HepG2 (cell line): ENCODE measurements at regions not wholly inside any gene's neighbourhood (a gene's known extent, or its start where the extent isn't known, plus 50 kb on each side); places are given as distances from the start of the nearest gene placed in this dataset.

Experiments used
- ATAC-seq: fragments of 200-7000 bp; cut with Tn5 transposase; 3 replicates; pipeline ENCODE4 v1.9.1; 2020; ENCODE audit warnings: mild to moderate bottlenecking, moderate library complexity
- BruUV-seq: library from RNA; stranded (reverse); fragments of 400-500 nt; replicated peaks from 2 replicates; lab custom pipeline; 2021; lab: Mats Ljungman, UMichigan
- CTCF ChIA-PET: fragments of 300-600 bp; formaldehyde crosslinking; extraction: SDS; loops from one replicate; lab custom pipeline; 2021; ENCODE audit warnings: low total read pairs, inconsistent platforms, low intra/inter-chr PET ratio; lab: Yijun Ruan, JAX
- POLR2A ChIA-PET: fragments of 350-600 bp; sonication (Branson Sonifier 250); formaldehyde crosslinking; loops from one replicate; lab custom pipeline; 2020; ENCODE audit warnings: antibody characterized with exemption, inconsistent platforms; lab: Yijun Ruan, JAX
- DNase-seq: peaks from one replicate; pipeline ENCODE4 v3.0.0-alpha.2; 2015; ENCODE audit warnings: low spot score
- FAIRE-seq: peaks from 3 replicates; lab custom pipeline; 2011; peaks lifted over from hg19 to GRCh38; lab: Jason Lieb, UNC
- H2AFZ ChIP-seq: one replicate; pipeline ENCODE4 v1.6.1; 2011; ENCODE audit warnings: low read length, inconsistent platforms
- H3K27ac ChIP-seq: fragments of 300-600 bp; 3 replicates; pipeline ENCODE4 v1.8.0; 2011; ENCODE audit warnings: mixed run types, mild to moderate bottlenecking, mixed read lengths, low read length, inconsistent platforms; ENCODE audit not compliant: insufficient read depth; ENCODE audit errors: extremely low read length
- H3K27me3 ChIP-seq, 2 experiments: fragments of 200-600 bp in 1 of 2; 2 replicates in 1 of 2; 3 replicates in 1 of 2; pipeline versions ENCODE4 v1.6.0 to v1.8.0; 2011; ENCODE audit warnings: low read length in 2 of 2, mild to moderate bottlenecking in 2 of 2, moderate library complexity in 2 of 2, inconsistent platforms in 1 of 2; ENCODE audit not compliant: insufficient read depth in 2 of 2, control insufficient read depth in 1 of 2
- H3K36me3 ChIP-seq, 2 experiments: fragments of 200-600 bp in 1 of 2; replicated peaks in 1 of 2; 2 replicates in 1 of 2; 3 replicates in 1 of 2; pipeline versions ENCODE4 v1.5.1 to v1.8.0; 2011; ENCODE audit warnings: low read length in 2 of 2, inconsistent platforms in 1 of 2; ENCODE audit not compliant: insufficient read depth in 2 of 2, control insufficient read depth in 1 of 2
- H3K4me1 ChIP-seq: 2 replicates; pipeline ENCODE4 v1.5.1; 2012; ENCODE audit warnings: low read length, inconsistent platforms; ENCODE audit not compliant: insufficient read depth
- H3K4me2 ChIP-seq: 2 replicates; pipeline ENCODE4 v1.6.0; 2011; ENCODE audit warnings: low read depth, low read length, inconsistent platforms
- H3K4me3 ChIP-seq, 3 experiments: fragments of 200-600 bp in 1 of 3; sonication (generic), shearing (Covaris generic) in 1 of 3; replicated peaks in 1 of 3; 2 replicates each; pipeline ENCODE4 v1.5.1; 2011 to 2016; ENCODE audit warnings: low read length in 3 of 3, inconsistent platforms in 2 of 3, low read depth in 2 of 3, mild to moderate bottlenecking in 2 of 3, control low read depth in 1 of 3, mixed read lengths in 1 of 3; ENCODE audit not compliant: insufficient read depth in 1 of 3
- H3K79me2 ChIP-seq: one replicate; pipeline ENCODE4 v1.6.1; 2011; ENCODE audit warnings: low read length, inconsistent platforms; ENCODE audit not compliant: insufficient read depth
- H3K9ac ChIP-seq: 2 replicates; pipeline ENCODE4 v1.6.0; 2011; ENCODE audit warnings: mild to moderate bottlenecking, low read depth, low read length, inconsistent platforms; ENCODE audit not compliant: insufficient read depth
- H3K9me3 ChIP-seq: 2 replicates; pipeline ENCODE4 v1.5.1; 2012; ENCODE audit warnings: mild to moderate bottlenecking, low read length
- H4K20me1 ChIP-seq: 2 replicates; pipeline ENCODE4 v1.6.0; 2011; ENCODE audit warnings: inconsistent platforms, mild to moderate bottlenecking, low read length, moderate library complexity; ENCODE audit not compliant: insufficient read depth
- ADNP ChIP-seq: sonication (generic); formaldehyde crosslinking; IDR thresholded peaks from 2 replicates; pipeline ENCODE4 v1.4.0; 2020; ENCODE audit warnings: missing genetic modification reagents
- ATF5 ChIP-seq: sonication (generic); formaldehyde crosslinking; IDR thresholded peaks from 2 replicates; pipeline ENCODE4 v1.4.0; 2020; ENCODE audit warnings: mild to moderate bottlenecking, low read depth, missing genetic modification reagents
- E2F1 ChIP-seq: sonication (generic); formaldehyde crosslinking; IDR thresholded peaks from 2 replicates; pipeline ENCODE4 v1.5.0; 2020; ENCODE audit warnings: missing genetic modification reagents
- HDAC6 ChIP-seq: fragments of 200-600 bp; sonication (generic); IDR thresholded peaks from 2 replicates; pipeline ENCODE4 v1.7.0; 2017; ENCODE audit warnings: mild to moderate bottlenecking, antibody characterized with exemption, low read length, low read depth
- NFE2L1 ChIP-seq: sonication (generic); formaldehyde crosslinking; IDR thresholded peaks from 2 replicates; pipeline ENCODE4 v1.4.0; 2020; ENCODE audit warnings: missing genetic modification reagents, mild to moderate bottlenecking, borderline replicate concordance
- SMARCE1 ChIP-seq: fragments of 450-650 bp; IDR thresholded peaks from 2 replicates; pipeline ENCODE4 v1.6.1; 2017; ENCODE audit warnings: borderline replicate concordance
- SYNCRIP ChIP-seq: fragments of 200-400 bp; formaldehyde crosslinking; IDR thresholded peaks from 2 replicates; pipeline ENCODE4 v1.6.1; 2018; ENCODE audit warnings: mild to moderate bottlenecking, low read depth, low read length; ENCODE audit not compliant: insufficient read depth
- ZNF260 ChIP-seq: sonication (generic); formaldehyde crosslinking; IDR thresholded peaks from 2 replicates; pipeline ENCODE4 v1.4.0; 2020; ENCODE audit warnings: missing genetic modification reagents, low read depth, mild to moderate bottlenecking, borderline replicate concordance
- WGBS: methylation state at CpG from one replicate; pipeline ENCODE4 v1.1.6; 2017; ENCODE audit warnings: low lambda C conversion rate; 5-methylcytosine and 5-hydroxymethylcytosine counted together
- in situ Hi-C: cut with HindIII; loops from 2 replicates; pipeline ENCODE4 v1.10.0; 2017; ENCODE audit warnings: low pct_unique_long_range_greater_than_20kb; ENCODE audit not compliant: extremely low pct_ligation_motif_present
- intact Hi-C: fragments of 100-400 bp; cut with micrococcal nuclease; formaldehyde crosslinking; loops from one replicate; pipeline ENCODE4 v1.10.0; 2022; ENCODE audit not compliant: unreplicated experiment
- TF ChIP-seq, protein P1 (sequence below): sonication (generic); formaldehyde crosslinking; IDR thresholded peaks from 2 replicates; pipeline ENCODE4 v1.4.0; 2020; ENCODE audit warnings: mild to moderate bottlenecking, missing genetic modification reagents

GRCh38 chr18:41153871-41154270 is 801.2 kb upstream of the PIK3C3 start (continued):
- no peak for TF ChIP-seq E2F1 (CRISPR knock-in tag)

GRCh38 chr18:41150316-41150715 is 804.7 kb upstream of the PIK3C3 start:
- H3K9me3 ChIP-seq, result no peaks in the 10 kb centered on the region
- no peak for DNase-seq
- in situ Hi-C loops (no loop called here), intact Hi-C loops (no loop called here)
- H3K27ac ChIP-seq, result no peak overlapping the region
- FAIRE-seq, result no peak
- ATAC-seq, result no peak
- POLR2A ChIA-PET, result no interaction called here
- H2AFZ ChIP-seq, result no peak overlapping the region
- no peaks in the 10 kb centered on the region for H3K4me1 ChIP-seq
- BruUV-seq, result no TSS peak
- TF ChIP-seq, protein P1, sequence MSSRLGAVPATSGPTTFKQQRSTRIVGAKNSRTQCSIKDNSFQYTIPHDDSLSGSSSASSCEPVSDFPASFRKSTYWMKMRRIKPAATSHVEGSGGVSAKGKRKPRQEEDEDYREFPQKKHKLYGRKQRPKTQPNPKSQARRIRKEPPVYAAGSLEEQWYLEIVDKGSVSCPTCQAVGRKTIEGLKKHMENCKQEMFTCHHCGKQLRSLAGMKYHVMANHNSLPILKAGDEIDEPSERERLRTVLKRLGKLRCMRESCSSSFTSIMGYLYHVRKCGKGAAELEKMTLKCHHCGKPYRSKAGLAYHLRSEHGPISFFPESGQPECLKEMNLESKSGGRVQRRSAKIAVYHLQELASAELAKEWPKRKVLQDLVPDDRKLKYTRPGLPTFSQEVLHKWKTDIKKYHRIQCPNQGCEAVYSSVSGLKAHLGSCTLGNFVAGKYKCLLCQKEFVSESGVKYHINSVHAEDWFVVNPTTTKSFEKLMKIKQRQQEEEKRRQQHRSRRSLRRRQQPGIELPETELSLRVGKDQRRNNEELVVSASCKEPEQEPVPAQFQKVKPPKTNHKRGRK, result no peak
- no peak for TF ChIP-seq SYNCRIP
- no peak for TF ChIP-seq ADNP (CRISPR knock-in tag)
- TF ChIP-seq NFE2L1 (CRISPR knock-in tag), result no peak
- TF ChIP-seq SMARCE1, result no peak
- no peak for TF ChIP-seq HDAC6
- no peak for TF ChIP-seq ZNF260 (CRISPR knock-in tag)
- no peak for TF ChIP-seq ATF5 (CRISPR knock-in tag)
- no peak overlapping the region for H3K4me3 ChIP-seq
- no peaks in the 10 kb centered on the region for H3K27me3 ChIP-seq
- H3K79me2 ChIP-seq, result no peaks in the 10 kb centered on the region
- H4K20me1 ChIP-seq, result no peaks in the 10 kb centered on the region
- CTCF ChIA-PET, result no interaction called here
- no peak overlapping the region for H3K9ac ChIP-seq
- H3K36me3 ChIP-seq, result no peaks in the 10 kb centered on the region
- WGBS, result 50% methylated on average over 2 of the region's 2 CpGs
- no peak overlapping the region for H3K4me2 ChIP-seq
